IMR-90 (cell line): ENCODE measurements at regions not wholly inside any gene's neighbourhood (a gene's known extent, or its start where the extent isn't known, plus 50 kb on each side); places are given as distances from the start of the nearest gene placed in this dataset.

ENCODE experiments used
- ATAC-seq: fragments of 200-7000 bp; cut with Tn5 transposase; 2 replicates; pipeline ENCODE4 v1.9.1; 2020; ENCODE audit warnings: low read depth, mild to moderate bottlenecking, moderate library complexity
- BruUV-seq: library from RNA; stranded (reverse); fragments of 400-500 nt; replicated peaks from 2 replicates; lab custom pipeline; 2021; lab: Mats Ljungman, UMichigan
- CTCF ChIA-PET: fragments of 300-600 bp; formaldehyde crosslinking; extraction: SDS; loops from one replicate; lab custom pipeline; 2021; ENCODE audit warnings: antibody characterized with exemption; lab: Yijun Ruan, JAX
- POLR2A ChIA-PET: fragments of 300-600 bp; sonication (Branson Sonifier 250); formaldehyde crosslinking; loops from one replicate; lab custom pipeline; 2022; ENCODE audit warnings: antibody characterized with exemption; ENCODE audit not compliant: unreplicated experiment; lab: Charles Lee
- DNase-seq: peaks from one replicate; pipeline ENCODE4 v3.0.0; 2013
- H2AFZ ChIP-seq: replicated peaks from 2 replicates; pipeline ENCODE3; 2013; ENCODE audit warnings: low read length, mild to moderate bottlenecking; ENCODE audit not compliant: poor library complexity
- H2AK5ac ChIP-seq: 2 replicates; pipeline ENCODE4 v1.6.1; 2013; ENCODE audit warnings: low read depth, low read length, inconsistent platforms
- H2AK9ac ChIP-seq: replicated peaks from 2 replicates; pipeline ENCODE3; 2013; ENCODE audit warnings: mild to moderate bottlenecking, low read depth, low read length, moderate library complexity; ENCODE audit not compliant: poor library complexity
- H2BK120ac ChIP-seq: 2 replicates; pipeline ENCODE4 v1.6.1; 2013; ENCODE audit warnings: low read depth, low read length, inconsistent platforms
- H2BK15ac ChIP-seq: 3 replicates; pipeline ENCODE4 v1.6.1; 2013; ENCODE audit warnings: low read depth, low read length, inconsistent platforms
- H2BK20ac ChIP-seq: 2 replicates; pipeline ENCODE4 v1.6.1; 2013; ENCODE audit warnings: low read depth, mild to moderate bottlenecking, inconsistent platforms, low read length, moderate library complexity
- H2BK5ac ChIP-seq: 2 replicates; pipeline ENCODE4 v1.6.1; 2013; ENCODE audit warnings: mild to moderate bottlenecking, low read depth, low read length, inconsistent platforms; ENCODE audit not compliant: poor library complexity, severe bottlenecking
- H3K14ac ChIP-seq: replicated peaks from 2 replicates; pipeline ENCODE4 v1.6.1; 2013; ENCODE audit warnings: low read depth, low read length, inconsistent platforms
- H3K18ac ChIP-seq: 2 replicates; pipeline ENCODE4 v1.6.1; 2013; ENCODE audit warnings: low read depth, low read length, control low read depth
- H3K23ac ChIP-seq: 2 replicates; pipeline ENCODE4 v1.6.1; 2013; ENCODE audit warnings: low read depth, low read length, inconsistent platforms
- H3K27ac ChIP-seq: 2 replicates; pipeline ENCODE4 v1.5.1; 2013; ENCODE audit warnings: mild to moderate bottlenecking, control low read depth, low read length; ENCODE audit not compliant: insufficient read depth
- H3K27me3 ChIP-seq: 2 replicates; pipeline ENCODE4 v1.6.1; 2013; ENCODE audit warnings: low read length; ENCODE audit not compliant: control insufficient read depth, insufficient read depth
- H3K36me3 ChIP-seq: 2 replicates; pipeline ENCODE4 v1.6.1; 2013; ENCODE audit warnings: low read length, mixed read lengths; ENCODE audit not compliant: control insufficient read depth, insufficient read depth
- H3K4ac ChIP-seq: 2 replicates; pipeline ENCODE4 v1.6.1; 2013; ENCODE audit warnings: low read depth, low read length, inconsistent platforms
- H3K4me1 ChIP-seq: 2 replicates; pipeline ENCODE4 v1.6.1; 2013; ENCODE audit warnings: low read length, mixed read lengths; ENCODE audit not compliant: control insufficient read depth, insufficient read depth
- H3K4me2 ChIP-seq: 2 replicates; pipeline ENCODE4 v1.6.1; 2013; ENCODE audit warnings: low read depth, mild to moderate bottlenecking, control low read depth, low read length, moderate library complexity
- H3K4me3 ChIP-seq: 2 replicates; pipeline ENCODE4 v1.5.1; 2013; ENCODE audit warnings: low read depth, mild to moderate bottlenecking, control low read depth, low read length, moderate library complexity; ENCODE audit not compliant: insufficient read depth
- H3K56ac ChIP-seq: 2 replicates; pipeline ENCODE4 v1.6.1; 2013; ENCODE audit warnings: low read length, inconsistent platforms; ENCODE audit not compliant: insufficient read depth; ENCODE audit errors: extremely low read depth
- H3K79me1 ChIP-seq, 2 experiments: 2 replicates each; pipeline ENCODE4 v1.6.1; 2013; ENCODE audit warnings: low read length in 2 of 2, inconsistent platforms in 1 of 2, low read depth in 1 of 2
- H3K9ac ChIP-seq: 2 replicates; pipeline ENCODE4 v1.6.1; 2013; ENCODE audit warnings: low read depth, low read length, control low read depth
- H3K9me1 ChIP-seq: 2 replicates; pipeline ENCODE4 v1.6.1; 2013; ENCODE audit warnings: low read length, inconsistent platforms; ENCODE audit not compliant: insufficient read depth
- H3K9me3 ChIP-seq: 2 replicates; pipeline ENCODE4 v1.6.1; 2013; ENCODE audit warnings: low read length; ENCODE audit not compliant: control insufficient read depth, insufficient read depth
- H4K20me1 ChIP-seq: 2 replicates; pipeline ENCODE4 v1.6.1; 2013; ENCODE audit warnings: low read length, inconsistent platforms; ENCODE audit not compliant: insufficient read depth
- H4K5ac ChIP-seq: 2 replicates; pipeline ENCODE4 v1.6.1; 2013; ENCODE audit warnings: mild to moderate bottlenecking, low read depth, low read length, control low read depth
- H4K8ac ChIP-seq, 2 experiments: 2 replicates each; pipeline ENCODE4 v1.6.1; 2013; ENCODE audit warnings: low read depth in 2 of 2, low read length in 2 of 2, control low read depth in 1 of 2, inconsistent platforms in 1 of 2
- H4K91ac ChIP-seq: 2 replicates; pipeline ENCODE4 v1.6.1; 2013; ENCODE audit warnings: low read depth, low read length, inconsistent platforms; ENCODE audit not compliant: insufficient read depth
- CEBPB ChIP-seq: IDR thresholded peaks from 2 replicates; pipeline ENCODE4 v1.6.1; 2012; ENCODE audit warnings: low read depth, low read length, improper control_type of control experiment
- CHD1 ChIP-seq: IDR thresholded peaks from 2 replicates; pipeline ENCODE4 v1.6.1; 2012; ENCODE audit warnings: low read depth, low read length, improper control_type of control experiment
- ELK1 ChIP-seq: fragments of 150-350 bp; IDR thresholded peaks from 2 replicates; pipeline ENCODE4 v1.6.1; 2016; ENCODE audit warnings: low read depth, mild to moderate bottlenecking, low read length, moderate library complexity, borderline replicate concordance
- FOS ChIP-seq: fragments of 150-350 bp; IDR thresholded peaks from 2 replicates; pipeline ENCODE4 v1.6.1; 2016; ENCODE audit warnings: low read depth, low read length
- RFX5 ChIP-seq: IDR thresholded peaks from 2 replicates; pipeline ENCODE4 v1.8.0; 2012; ENCODE audit warnings: low read depth, mild to moderate bottlenecking, low read length, moderate library complexity
- WGBS, 2 experiments: methylation state at CpG; one replicate each; pipeline versions ENCODE4 v1.1.5 to v1.1.7; 2013; ENCODE audit warnings: missing lambda C conversion rate in 2 of 2; ENCODE audit not compliant: insufficient read length in 1 of 2; ENCODE audit errors: extremely low coverage in 2 of 2; 5-methylcytosine and 5-hydroxymethylcytosine counted together
- dilution Hi-C: fragments of 300-500 bp; cut with HindIII; formaldehyde crosslinking; loops from one replicate; pipeline ENCODE4 v1.14.3; 2018; ENCODE audit warnings: low sequenced_read_pairs; ENCODE audit not compliant: unreplicated experiment
- in situ Hi-C: fragments of 300-500 bp; cut with MboI; formaldehyde crosslinking; loops from 3 replicates; pipeline ENCODE4 v1.14.3; 2019; ENCODE audit warnings: low sequenced_read_pairs, inconsistent platforms, mixed read lengths
- intact Hi-C: fragments of 100-400 bp; cut with micrococcal nuclease; formaldehyde crosslinking; loops from 2 replicates; pipeline ENCODE4 v1.10.0; 2022

GRCh38 chr18:72368308-72368707 is 175.8 kb downstream of the CBLN2 start:
- no peak overlapping the region for H2AK5ac ChIP-seq
- no peak overlapping the region for H2BK120ac ChIP-seq
- H3K18ac ChIP-seq, result no peak overlapping the region
- H3K4me2 ChIP-seq, result no peak overlapping the region
- no peak overlapping the region for H3K9ac ChIP-seq
- in situ Hi-C loops, result no loop called here
- BruUV-seq, result no TSS peak
- no peaks in the 10 kb centered on the region for H3K27me3 ChIP-seq
- H2AK9ac ChIP-seq, result no peak overlapping the region
- H4K91ac ChIP-seq, result no peak overlapping the region
- DNase-seq (no peak), ATAC-seq (no peak)
- H3K36me3 ChIP-seq, result no peaks in the 10 kb centered on the region
- no CpG with 5 or more reads among the region's 1 CpG for WGBS, 2 experiments
- no peak overlapping the region for H3K14ac ChIP-seq
- H2BK20ac ChIP-seq, result no peak overlapping the region
- TF ChIP-seq ELK1 (no peak), RFX5 (no peak), CEBPB (no peak), FOS (no peak), CHD1 (no peak)
- no peak overlapping the region for H3K27ac ChIP-seq
- ChIA-PET POLR2A (interaction anchor here (0.6 kb wide), 1 partner anchor 59 kb away, joined by 3 read pairs; no protein-coding TSS in a partner anchor), CTCF (no interaction called here)
- intact Hi-C loops, result no loop called here
- H2BK5ac ChIP-seq, result no peak overlapping the region
- H3K4ac ChIP-seq, result no peak overlapping the region
- H3K4me1 ChIP-seq, result no peaks in the 10 kb centered on the region
- H3K79me1 ChIP-seq, result no peaks in the 10 kb centered on the region
- H4K5ac ChIP-seq, result no peak overlapping the region
- H3K9me1 ChIP-seq, result no peaks in the 10 kb centered on the region
- H2AFZ ChIP-seq, result no peak overlapping the region
- peaks cover 7% of the 10 kb centered on the region for H3K9me3 ChIP-seq
- no peaks in the 10 kb centered on the region for H4K20me1 ChIP-seq
- no peak overlapping the region for H3K56ac ChIP-seq
- no peak overlapping the region for H4K8ac ChIP-seq
- H2BK15ac ChIP-seq, result no peak overlapping the region
- dilution Hi-C loops, result no loop called here
- no peak overlapping the region for H3K23ac ChIP-seq
- no peak overlapping the region for H3K4me3 ChIP-seq
